IPS DF 6.9 (cell line): ENCODE measurements at regions not wholly inside any gene's neighbourhood (a gene's known extent, or its start where the extent isn't known, plus 50 kb on each side); places are given as distances from the start of the nearest gene placed in this dataset.
"Not testable (repeated sequence)": the region's sequence is repeated elsewhere in the genome, so short reads cannot be mapped to it uniquely, and the experiment has no call there.

Source experiments
- DNase-seq: peaks from one replicate; pipeline ENCODE4 v3.0.0-alpha.2; 2013; ENCODE audit warnings: low read depth, low spot score
- H3K27ac ChIP-seq: one replicate; pipeline ENCODE4 v1.5.1; 2013; ENCODE audit warnings: low read length, control low read depth
- H3K27me3 ChIP-seq: 2 replicates; pipeline ENCODE4 v1.6.1; 2013; ENCODE audit warnings: mild to moderate bottlenecking, low read length; ENCODE audit not compliant: control insufficient read depth, insufficient read depth
- H3K36me3 ChIP-seq: 2 replicates; pipeline ENCODE4 v1.6.1; 2013; ENCODE audit warnings: low read length; ENCODE audit not compliant: control insufficient read depth, insufficient read depth
- H3K4me1 ChIP-seq: 2 replicates; pipeline ENCODE4 v1.6.1; 2013; ENCODE audit warnings: low read length; ENCODE audit not compliant: control insufficient read depth, insufficient read depth
- H3K4me3 ChIP-seq: 2 replicates; pipeline ENCODE4 v1.5.1; 2013; ENCODE audit warnings: mild to moderate bottlenecking, low read length
- H3K9me3 ChIP-seq: 2 replicates; pipeline ENCODE4 v1.6.1; 2013; ENCODE audit warnings: low read length, inconsistent platforms; ENCODE audit not compliant: control insufficient read depth, insufficient read depth
- WGBS: extraction: QIAGEN DNeasy Blood & Tissue Kit; methylation state at CpG from one replicate; pipeline ENCODE4 v1.1.7; 2013; ENCODE audit warnings: mixed read lengths, missing lambda C conversion rate; ENCODE audit not compliant: insufficient read length, insufficient coverage; 5-methylcytosine and 5-hydroxymethylcytosine counted together

GRCh38 chr5:42317575-42317974 lies 105.7 kb upstream of the GHR start:
- WGBS: no CpG with 5 or more reads among the region's 2 CpGs
- 0 out of 2 replicates have a peak, but pooled peaks cover 1% of the 10 kb centered on the region for H3K4me1 ChIP-seq
- no peak overlapping the region for H3K27ac ChIP-seq
- H3K27me3 ChIP-seq: no peaks in the 10 kb centered on the region
- H3K36me3 ChIP-seq: no peaks in the 10 kb centered on the region
- DNase-seq: no peak
- no peaks in the 10 kb centered on the region; the same call in none of the 2 replicates for H3K9me3 ChIP-seq
- no peak overlapping the region for H3K4me3 ChIP-seq

- not testable (repeated sequence) for H3K36me3 ChIP-seq, H3K9me3 ChIP-seq, DNase-seq, H3K4me1 ChIP-seq, H3K4me3 ChIP-seq, H3K27me3 ChIP-seq, H3K27ac ChIP-seq
- WGBS: no CpG with 5 or more reads among the region's 5 CpGs
These were observed 103.7 kb upstream of the GHR start for GRCh38 chr5:42319546-42319945.

GRCh38 chr5:42321785-42322184 lies 101.5 kb upstream of the GHR start:
- Histone ChIP-seq H3K36me3 (no peaks in the 10 kb centered on the region), H3K4me1 (0 out of 2 replicates have a peak, but pooled peaks cover 1% of the 10 kb centered on the region), H3K27ac (no peak overlapping the region), H3K9me3 (no peaks in the 10 kb centered on the region; the same call in none of the 2 replicates), H3K27me3 (no peaks in the 10 kb centered on the region), H3K4me3 (no peak overlapping the region)
- WGBS: no CpG with 5 or more reads among the region's 1 CpG
- no peak for DNase-seq

- no peaks in the 10 kb centered on the region for H3K36me3 ChIP-seq
- no peak overlapping the region for H3K27ac ChIP-seq
- no peaks in the 10 kb centered on the region for H3K4me1 ChIP-seq
- no peak for DNase-seq
- H3K4me3 ChIP-seq: no peak overlapping the region
- H3K9me3 ChIP-seq: no peaks in the 10 kb centered on the region
- H3K27me3 ChIP-seq: no peaks in the 10 kb centered on the region
- whole genome bisulfite sequencing: no CpG with 5 or more reads among the region's 3 CpGs
These were observed 86.1 kb upstream of the GHR start for GRCh38 chr5:42337143-42337542.

GRCh38 chr5:42337607-42338006 lies 85.6 kb upstream of the GHR start:
- DNase-seq: no peak
- Histone ChIP-seq H3K4me3 (no peak overlapping the region), H3K9me3 (no peaks in the 10 kb centered on the region), H3K36me3 (no peaks in the 10 kb centered on the region), H3K4me1 (no peaks in the 10 kb centered on the region), H3K27ac (no peak overlapping the region), H3K27me3 (no peaks in the 10 kb centered on the region)
- no CpG with 5 or more reads among the region's 3 CpGs for WGBS

- WGBS: no CpG with 5 or more reads among the region's 1 CpG
- Histone ChIP-seq H3K9me3 (no peaks in the 10 kb centered on the region), H3K4me1 (no peaks in the 10 kb centered on the region), H3K4me3 (no peak overlapping the region), H3K27ac (no peak overlapping the region), H3K27me3 (no peaks in the 10 kb centered on the region), H3K36me3 (no peaks in the 10 kb centered on the region)
- DNase-seq: no peak
These were observed 85.1 kb upstream of the GHR start for GRCh38 chr5:42338136-42338535.

- H3K36me3 ChIP-seq: no peaks in the 10 kb centered on the region
- no peaks in the 10 kb centered on the region for H3K4me1 ChIP-seq
- H3K4me3 ChIP-seq: no peak overlapping the region
- H3K27ac ChIP-seq: no peak overlapping the region
- DNase-seq: no peak
- no peaks in the 10 kb centered on the region; the same call in 1 of the 2 replicates for H3K9me3 ChIP-seq
- H3K27me3 ChIP-seq: no peaks in the 10 kb centered on the region
- no CpG with 5 or more reads among the region's 1 CpG for WGBS
These were observed 74.1 kb upstream of the GHR start for GRCh38 chr5:42349163-42349562.

- Histone ChIP-seq H3K4me3 (no peak overlapping the region), H3K27ac (no peak overlapping the region), H3K4me1 (no peaks in the 10 kb centered on the region), H3K27me3 (no peaks in the 10 kb centered on the region), H3K9me3 (no peaks in the 10 kb centered on the region; the same call in 1 of the 2 replicates), H3K36me3 (no peaks in the 10 kb centered on the region)
- DNase-seq: no peak
- no CpG with 5 or more reads among the region's 1 CpG for WGBS
These were observed 71.3 kb upstream of the GHR start for GRCh38 chr5:42351956-42352355.

- Histone ChIP-seq H3K4me1 (no peaks in the 10 kb centered on the region), H3K36me3 (no peaks in the 10 kb centered on the region), H3K4me3 (no peak overlapping the region), H3K9me3 (no peaks in the 10 kb centered on the region), H3K27ac (no peak overlapping the region), H3K27me3 (no peaks in the 10 kb centered on the region)
- no peak for DNase-seq
- WGBS: no CpG with 5 or more reads among the region's 2 CpGs
These were observed 63.2 kb upstream of the GHR start for GRCh38 chr5:42360056-42360455.

- peak; percentile 25 for DNase-seq
- H3K4me1 ChIP-seq: no peaks in the 10 kb centered on the region
- no peaks in the 10 kb centered on the region for H3K9me3 ChIP-seq
- H3K27me3 ChIP-seq: no peaks in the 10 kb centered on the region
- H3K27ac ChIP-seq: no peak overlapping the region
- WGBS: no CpG with 5 or more reads among the region's 3 CpGs
- H3K36me3 ChIP-seq: no peaks in the 10 kb centered on the region
- no peak overlapping the region for H3K4me3 ChIP-seq
These were observed 62.5 kb upstream of the GHR start for GRCh38 chr5:42360616-42361314.

GRCh38 chr5:42361315-42361688 lies 61.9 kb upstream of the GHR start:
- Histone ChIP-seq H3K27me3 (no peaks in the 10 kb centered on the region), H3K27ac (no peak overlapping the region), H3K9me3 (no peaks in the 10 kb centered on the region), H3K4me1 (no peaks in the 10 kb centered on the region), H3K4me3 (no peak overlapping the region), H3K36me3 (no peaks in the 10 kb centered on the region)
- no CpG with 5 or more reads among the region's 3 CpGs for WGBS
- DNase-seq: no peak
